Sigmoid colon (tissue), 6 donors: ENCODE measurements at regions not wholly inside any gene's neighbourhood (a gene's known extent, or its start where the extent isn't known, plus 50 kb on each side); places are given as distances from the start of the nearest gene placed in this dataset.

Experiments
- DNase-seq: peaks from one replicate; pipeline ENCODE4 v3.0.0-alpha.2; 2019
- H3K27ac ChIP-seq, 4 donors: fragments of 200-600 bp; sonication (generic); one replicate each; pipeline ENCODE4 v1.5.1; 2016 to 2019; ENCODE audit warnings: mild to moderate bottlenecking in 1 of 4
- H3K27me3 ChIP-seq, 3 donors: fragments of 200-600 bp; sonication (generic); one replicate each; pipeline ENCODE4 v1.5.1; 2019; ENCODE audit warnings: mild to moderate bottlenecking in 1 of 3
- H3K36me3 ChIP-seq, 4 donors: fragments of 200-600 bp; sonication (generic); one replicate each; pipeline ENCODE4 v1.5.1; 2016 to 2019
- H3K4me1 ChIP-seq, 4 donors: fragments of 200-600 bp; sonication (generic); one replicate each; pipeline ENCODE4 v1.5.1; 2017 to 2019
- H3K4me3 ChIP-seq, 4 donors: fragments of 200-600 bp; sonication (generic); one replicate each; pipeline ENCODE4 v1.5.1; 2017 to 2019; ENCODE audit warnings: mild to moderate bottlenecking in 2 of 4, moderate library complexity in 1 of 4
- H3K9me3 ChIP-seq, 4 donors: fragments of 200-600 bp in 3 of 4; sonication (generic) in 3 of 4; one replicate each; pipeline versions ENCODE4 v1.5.1 to v1.6.1; 2013 to 2019
- CTCF ChIP-seq, 4 experiments: fragments of 450-650 bp in 3 of 4; fragments of 200-600 bp in 1 of 4; IDR thresholded peaks; one replicate each; pipeline ENCODE4 v1.5.1; 2016 to 2019; ENCODE audit warnings: antibody characterized with exemption in 4 of 4, mild to moderate bottlenecking in 3 of 4, moderate library complexity in 2 of 4
- EP300 ChIP-seq, 4 donors: sonication (generic); formaldehyde crosslinking; IDR thresholded peaks; one replicate each; pipeline ENCODE4 v1.6.1; 2017; ENCODE audit warnings: antibody characterized with exemption in 4 of 4
- POLR2A ChIP-seq, 2 donors: fragments of 450-650 bp; IDR thresholded peaks; one replicate each; pipeline ENCODE4 v1.6.1; 2016; ENCODE audit warnings: antibody characterized with exemption in 2 of 2, mild to moderate bottlenecking in 2 of 2, moderate library complexity in 2 of 2
- POLR2AphosphoS5 ChIP-seq, 4 donors: sonication (generic); formaldehyde crosslinking; IDR thresholded peaks; one replicate each; pipeline ENCODE4 v1.6.1; 2017; ENCODE audit warnings: antibody characterized with exemption in 4 of 4
- WGBS, 2 donors: extraction: QIAGEN DNeasy Blood & Tissue Kit; methylation state at CpG; one replicate each; pipeline ENCODE4 v1.1.7; 2013; 5-methylcytosine and 5-hydroxymethylcytosine counted together
- intact Hi-C: fragments of 100-400 bp; cut with DNase I; formaldehyde crosslinking; loops from one replicate; pipeline ENCODE4 v1.15.1; 2023
- donor health status: healthy with polysubstance abuse.
- donor health status: healthy.

- peaks cover 0 to 18% (median 8%) of the 10 kb centered on the region in 4 donors for H3K4me1 ChIP-seq
- H3K27me3 ChIP-seq, result no peaks in the 10 kb centered on the region
- no peak for DNase-seq
- intact Hi-C loops, result no loop called here
- no peak overlapping the region for H3K4me3 ChIP-seq
- H3K36me3 ChIP-seq, result no peaks in the 10 kb centered on the region
- no peak for TF ChIP-seq EP300 (IDR thresholded peaks at IDR 0.05)
- TF ChIP-seq POLR2AphosphoS5 (IDR thresholded peaks at IDR 0.05), result no peak
- no peak for TF ChIP-seq CTCF (IDR thresholded peaks at IDR 0.05)
- TF ChIP-seq POLR2A (IDR thresholded peaks at IDR 0.05), result no peak
- H3K27ac ChIP-seq, result no peak overlapping the region
- no peaks in the 10 kb centered on the region for H3K9me3 ChIP-seq
Measured at GRCh38 chr10:60605476-60605875, 172.8 kb upstream of the CDK1 start.

GRCh38 chr10:60604342-60604741 is 173.9 kb upstream of the CDK1 start:
- Histone ChIP-seq H3K36me3 (no peaks in the 10 kb centered on the region), H3K27me3 (no peaks in the 10 kb centered on the region), H3K4me3 (no peak overlapping the region), H3K4me1 (peaks cover 0 to 18% (median 8%) of the 10 kb centered on the region in 4 donors), H3K27ac (no peak overlapping the region), H3K9me3 (no peaks in the 10 kb centered on the region)
- intact Hi-C loops, result no loop called here
- no peak for TF ChIP-seq POLR2A (IDR thresholded peaks at IDR 0.05)
- TF ChIP-seq CTCF (IDR thresholded peaks at IDR 0.05), result no peak
- TF ChIP-seq POLR2AphosphoS5 (IDR thresholded peaks at IDR 0.05), result no peak
- no peak for TF ChIP-seq EP300 (IDR thresholded peaks at IDR 0.05)
- 40 to 71% methylated on average over 1 of the region's 1 CpG for WGBS, 2 donors
- DNase-seq, result no peak

- TF ChIP-seq POLR2A (IDR thresholded peaks at IDR 0.05) (no peak), EP300 (IDR thresholded peaks at IDR 0.05) (no peak), POLR2AphosphoS5 (IDR thresholded peaks at IDR 0.05) (no peak), CTCF (IDR thresholded peaks at IDR 0.05) (no peak)
- H3K27ac ChIP-seq, result no peak overlapping the region
- WGBS, 2 donors, result 94 to 95% methylated on average over 1 of the region's 1 CpG
- no peak overlapping the region for H3K4me3 ChIP-seq
- H3K27me3 ChIP-seq, result no peaks in the 10 kb centered on the region
- no peaks in the 10 kb centered on the region for H3K36me3 ChIP-seq
- intact Hi-C loops, result no loop called here
- DNase-seq, result no peak
- no peaks in the 10 kb centered on the region for H3K4me1 ChIP-seq
- no peaks in the 10 kb centered on the region for H3K9me3 ChIP-seq
Measured at GRCh38 chr10:60597513-60597912, 180.8 kb upstream of the CDK1 start.

- WGBS, 2 donors, result 91 to 93% methylated on average over 3 of the region's 3 CpGs
- DNase-seq, result no peak
- Histone ChIP-seq H3K27me3 (no peaks in the 10 kb centered on the region), H3K36me3 (no peaks in the 10 kb centered on the region), H3K4me3 (no peak overlapping the region), H3K9me3 (no peaks in the 10 kb centered on the region), H3K4me1 (no peaks in the 10 kb centered on the region), H3K27ac (no peak overlapping the region)
- TF ChIP-seq POLR2A (IDR thresholded peaks at IDR 0.05) (no peak), EP300 (IDR thresholded peaks at IDR 0.05) (no peak), POLR2AphosphoS5 (IDR thresholded peaks at IDR 0.05) (no peak), CTCF (IDR thresholded peaks at IDR 0.05) (no peak)
- intact Hi-C loops, result no loop called here
Measured at GRCh38 chr10:60595852-60596251, 182.4 kb upstream of the CDK1 start.

- 79 to 87% methylated on average over 1 of the region's 1 CpG for WGBS, 2 donors
- intact Hi-C loops, result no loop called here
- no peaks in the 10 kb centered on the region for H3K36me3 ChIP-seq
- no peaks in the 10 kb centered on the region for H3K27me3 ChIP-seq
- no peak overlapping the region for H3K4me3 ChIP-seq
- no peak for DNase-seq
- no peaks in the 10 kb centered on the region for H3K9me3 ChIP-seq
- H3K27ac ChIP-seq, result no peak overlapping the region
- no peaks in the 10 kb centered on the region for H3K4me1 ChIP-seq
- TF ChIP-seq POLR2A (IDR thresholded peaks at IDR 0.05) (no peak), POLR2AphosphoS5 (IDR thresholded peaks at IDR 0.05) (no peak), CTCF (IDR thresholded peaks at IDR 0.05) (no peak), EP300 (IDR thresholded peaks at IDR 0.05) (no peak)
Measured at GRCh38 chr10:60594476-60595051, 183.7 kb upstream of the CDK1 start.
